GM19455 (cell line): ENCODE measurements at regions not wholly inside any gene's neighbourhood (a gene's known extent, or its start where the extent isn't known, plus 50 kb on each side); places are given as distances from the start of the nearest gene placed in this dataset.

ENCODE experiments used
- ATAC-seq: cut with Tn5 transposase; IDR thresholded peaks from one replicate; pipeline ENCODE4 v1.9.1; 2021; ENCODE audit not compliant: unreplicated experiment

DNA sequence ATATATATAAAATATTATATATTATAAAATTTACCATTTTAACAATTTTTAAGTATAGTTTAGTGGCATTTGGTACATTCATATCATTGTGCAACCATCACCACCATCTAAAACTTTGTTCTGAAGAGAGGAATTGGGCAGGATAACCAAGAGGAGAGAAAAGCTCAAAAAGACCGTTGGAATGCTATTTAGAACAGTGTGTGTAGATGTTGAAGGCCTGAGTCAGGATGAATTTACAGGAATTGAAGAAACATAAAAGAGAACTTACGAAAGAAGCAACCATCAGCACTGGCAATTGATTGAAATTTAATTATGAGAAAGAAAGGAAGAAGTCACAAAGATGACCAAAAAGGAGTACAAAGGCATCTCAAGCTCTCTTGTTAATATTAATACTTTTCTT is 196.9 kb upstream of the PWP1 start:
- ATAC-seq, result no peak

DNA sequence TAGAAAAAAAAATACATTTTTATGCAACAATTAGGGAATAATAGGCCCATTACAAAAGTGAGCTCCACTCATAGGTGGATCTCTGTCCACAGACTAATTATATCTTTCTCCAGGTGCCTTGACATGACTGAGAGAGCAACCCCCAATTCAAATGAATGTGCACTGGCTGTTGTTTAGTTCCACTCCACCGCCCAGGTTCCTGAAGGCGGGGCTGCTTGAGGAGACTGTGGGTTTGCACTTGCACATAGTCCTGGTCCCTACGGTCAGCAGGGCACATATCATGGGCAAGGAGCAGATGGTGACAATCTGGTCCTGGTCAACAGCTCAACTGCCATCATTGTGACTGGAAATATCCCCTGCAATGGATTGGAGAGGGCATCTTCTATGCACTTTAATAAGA is 195.6 kb upstream of the PWP1 start:
- no peak for ATAC-seq

DNA sequence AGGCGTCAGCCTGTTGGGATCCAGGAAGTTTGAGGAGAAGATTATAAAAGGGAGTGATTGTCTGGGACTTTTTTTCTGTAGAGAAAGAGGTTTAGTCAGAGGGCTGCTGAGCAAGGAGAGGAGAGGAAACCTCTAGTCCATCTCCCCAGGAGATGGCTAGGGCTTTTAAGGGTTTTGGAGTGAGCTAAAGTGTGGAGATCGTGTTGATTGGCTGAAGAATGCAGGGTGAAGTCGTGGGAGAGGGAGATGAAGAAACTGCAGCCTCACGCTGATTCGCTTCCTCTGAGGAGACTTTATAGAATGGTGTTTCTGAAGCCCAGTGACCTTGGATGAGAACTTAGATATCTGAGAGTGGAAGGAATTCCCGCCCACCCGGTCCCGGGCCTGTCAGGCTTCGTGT is 193.7 kb upstream of the PWP1 start:
- no peak for ATAC-seq

DNA sequence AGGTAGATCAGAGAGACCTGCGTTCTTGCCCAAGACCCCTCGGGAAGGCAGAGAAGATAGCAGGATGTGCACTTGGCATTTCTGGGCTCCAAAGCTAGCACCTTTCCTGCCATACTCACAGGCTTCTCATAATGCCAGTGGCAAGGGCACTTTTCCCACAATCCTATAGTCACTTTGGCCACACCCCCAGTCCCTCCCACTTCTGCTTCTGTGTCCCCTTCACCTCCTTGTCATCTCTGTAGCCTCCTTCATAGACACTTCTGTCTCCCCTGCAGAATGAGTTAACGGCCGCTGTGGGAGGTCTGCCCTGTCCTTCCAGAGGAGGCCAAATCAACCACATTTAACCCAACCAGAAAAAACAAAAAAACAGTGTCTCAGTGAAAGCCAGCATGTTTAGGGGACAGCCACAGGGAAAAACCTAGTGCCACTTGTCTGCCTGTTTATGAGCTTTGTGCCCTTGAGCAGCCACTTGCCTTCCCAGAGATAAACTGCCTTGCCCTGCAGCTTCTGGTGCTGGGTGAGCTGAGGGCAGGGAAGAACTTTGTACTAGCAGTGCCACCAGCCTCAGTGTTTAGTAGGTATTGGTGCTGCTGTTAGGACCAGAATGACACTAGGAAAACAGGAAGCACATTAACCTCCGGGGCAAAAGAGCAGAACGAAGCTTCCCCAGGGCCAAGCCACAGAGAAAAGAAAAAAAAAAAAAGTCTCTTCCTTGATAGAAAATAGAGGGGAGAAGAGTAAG is 193.0 kb upstream of the PWP1 start:
- ATAC-seq, result no peak

DNA sequence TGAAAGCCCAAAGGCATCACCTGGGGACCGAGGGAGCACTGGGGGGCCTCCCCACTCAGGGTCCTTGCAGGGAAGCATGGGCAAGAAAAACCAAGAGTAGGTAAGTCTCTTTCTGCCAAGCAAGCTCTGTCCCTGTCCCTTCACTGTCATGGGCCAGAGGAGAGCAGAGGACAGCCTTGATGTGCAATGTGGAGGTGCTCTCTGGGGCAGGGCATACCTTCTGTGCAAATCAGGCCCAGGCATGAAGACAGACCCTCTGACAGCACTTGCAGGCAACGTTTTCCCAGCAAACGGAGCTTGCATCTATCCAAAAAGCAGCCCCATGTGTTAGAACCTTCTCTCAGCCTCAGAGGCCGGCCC is 192.5 kb upstream of the PWP1 start:
- no peak for ATAC-seq

DNA sequence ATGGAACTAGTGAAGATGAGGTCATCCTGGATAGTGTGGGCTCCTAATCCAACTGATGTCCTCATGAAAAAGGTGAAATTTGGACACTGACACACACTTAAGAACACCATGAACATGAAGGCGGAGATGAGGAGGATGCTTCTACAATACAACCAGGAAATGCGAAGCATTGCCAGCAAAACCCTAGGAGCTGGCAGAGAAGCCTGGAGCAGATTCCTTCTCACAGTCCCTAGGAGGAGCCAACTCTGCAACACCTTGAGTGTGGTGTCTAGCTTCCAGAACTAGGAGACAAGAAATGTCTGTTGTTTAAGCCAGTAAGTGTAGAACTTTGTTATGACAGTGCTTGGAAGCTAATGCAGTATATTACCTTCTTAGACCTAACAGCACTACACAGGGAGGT is 191.9 kb upstream of the PWP1 start:
- ATAC-seq, result no peak

DNA sequence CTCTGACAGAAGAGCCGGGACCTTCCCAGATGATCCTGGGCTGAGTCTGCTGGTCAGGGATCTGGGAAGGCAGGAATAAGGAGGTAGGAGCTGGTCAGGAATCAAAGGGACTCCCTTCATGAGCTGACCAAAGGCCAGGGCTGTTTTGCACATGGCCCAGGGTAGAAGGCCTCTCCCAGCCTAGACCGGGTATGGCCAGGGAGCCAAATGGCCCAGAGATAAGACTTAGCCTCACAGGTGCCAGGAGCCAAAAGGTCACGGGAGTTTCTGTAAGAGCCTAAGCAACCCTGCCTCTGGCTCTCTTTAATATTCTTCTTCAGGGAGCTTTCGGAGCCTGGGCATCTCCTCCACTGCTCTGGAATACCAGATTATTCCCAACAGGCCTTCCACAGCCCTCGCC is 191.3 kb upstream of the PWP1 start:
- no peak for ATAC-seq

DNA sequence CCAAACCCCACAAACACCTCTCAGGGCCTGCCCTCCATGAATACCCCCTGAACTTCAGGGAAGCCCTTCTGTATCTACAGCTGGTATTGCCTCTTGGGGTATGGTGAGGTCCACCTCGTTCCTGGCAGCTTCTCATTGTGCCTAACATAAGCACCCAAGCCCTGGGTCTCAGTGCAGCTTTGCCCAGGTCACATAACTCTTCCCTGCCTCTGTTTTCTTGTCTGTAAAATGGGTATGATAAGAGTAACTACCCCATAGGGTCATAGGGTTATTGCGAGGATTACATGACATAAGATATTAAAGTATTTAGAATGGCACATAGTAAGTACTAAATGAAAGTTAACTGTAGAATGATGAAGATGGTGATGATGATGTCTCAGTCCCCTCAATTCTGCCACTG is 190.0 kb upstream of the PWP1 start:
- no peak for ATAC-seq

DNA sequence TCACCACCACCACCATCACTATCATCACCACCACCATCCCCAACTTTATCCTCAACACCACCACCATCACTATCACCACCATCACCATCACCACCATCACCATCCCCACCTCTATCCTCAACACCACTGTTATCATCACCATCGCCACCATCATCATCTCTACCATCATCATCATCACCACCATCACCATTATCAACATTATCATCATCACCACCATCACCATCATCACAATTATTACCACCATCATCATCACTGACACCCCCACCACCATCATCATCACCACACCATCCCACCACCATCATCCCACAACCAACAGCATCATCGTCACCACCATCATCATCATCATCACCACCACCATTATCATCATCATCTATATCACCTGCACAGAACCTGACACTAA is 188.4 kb upstream of the PWP1 start:
- ATAC-seq, result no peak

DNA sequence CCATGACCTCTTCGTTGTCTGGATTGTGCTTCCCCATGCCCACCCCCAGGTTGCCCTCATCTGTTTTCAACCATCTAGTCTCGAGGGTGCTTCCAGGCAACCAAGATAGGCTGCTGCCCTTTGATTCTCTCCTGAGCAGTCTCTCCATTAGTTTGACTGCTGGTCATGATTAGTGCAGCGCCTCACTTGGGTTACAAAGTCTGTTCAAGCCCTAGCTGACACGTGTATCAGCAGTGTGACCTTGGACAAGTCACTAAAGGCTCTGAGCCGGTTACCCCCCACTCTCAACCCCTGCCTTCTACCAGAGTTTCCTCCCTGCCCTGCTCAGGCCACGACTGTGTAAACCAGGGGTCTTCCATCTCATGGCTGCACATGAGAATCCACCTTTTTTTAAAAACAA is 185.3 kb upstream of the PWP1 start:
- ATAC-seq, result no peak

DNA sequence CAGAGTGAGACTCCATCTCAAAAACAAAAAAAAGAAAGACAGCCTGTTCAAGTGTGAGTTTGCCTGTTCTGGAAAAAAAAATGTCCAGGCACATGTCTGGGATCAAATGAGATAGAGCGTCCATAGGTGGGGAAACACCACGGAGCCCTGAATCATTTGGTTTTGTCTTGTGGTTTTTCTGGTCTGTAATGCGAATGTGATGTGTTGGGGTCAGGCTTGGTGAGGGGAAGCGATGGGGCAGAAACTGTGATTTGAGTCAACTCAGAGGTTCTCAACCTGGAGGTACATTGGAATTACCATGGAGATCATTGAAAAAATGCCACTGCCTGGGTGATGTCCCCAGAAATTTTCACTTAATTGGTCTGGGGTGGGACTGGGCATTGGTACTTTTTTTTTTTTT is 183.9 kb upstream of the PWP1 start:
- no peak for ATAC-seq

DNA sequence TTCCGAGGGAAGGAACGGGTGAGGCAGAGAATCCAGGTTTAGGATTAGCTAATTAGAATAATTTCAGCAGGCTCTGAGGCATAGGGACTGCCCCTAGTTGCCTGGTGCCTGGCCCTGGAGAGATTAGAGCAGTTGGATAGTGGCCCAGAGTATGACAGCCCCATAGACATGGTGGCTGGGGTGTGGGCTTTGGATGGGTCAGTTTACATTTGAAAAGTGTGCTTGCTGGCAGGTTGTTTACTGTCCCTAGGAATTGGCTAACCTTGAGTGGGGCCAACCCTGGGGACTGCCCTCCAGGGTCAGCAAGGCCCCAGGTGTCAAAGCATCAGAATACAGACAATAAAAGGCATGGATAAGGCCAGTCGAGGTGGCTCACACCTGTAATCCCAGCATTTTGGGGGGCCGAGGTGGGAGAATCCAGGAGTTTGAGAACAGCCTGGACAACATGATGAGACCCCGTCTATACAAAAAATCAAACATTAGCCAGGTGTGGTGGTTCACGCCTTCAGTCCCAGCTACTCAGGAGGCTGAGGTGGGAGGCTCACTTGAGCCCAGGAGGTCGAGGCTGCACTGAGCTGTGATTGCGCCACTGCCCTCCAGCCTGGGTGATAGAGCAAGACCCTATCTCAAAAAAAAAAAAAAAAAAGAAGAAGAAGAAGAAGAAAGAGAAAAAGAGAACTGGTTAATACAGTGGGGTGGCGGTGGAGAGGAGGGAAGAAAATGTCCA is 182.3 kb upstream of the PWP1 start:
- no peak for ATAC-seq

DNA sequence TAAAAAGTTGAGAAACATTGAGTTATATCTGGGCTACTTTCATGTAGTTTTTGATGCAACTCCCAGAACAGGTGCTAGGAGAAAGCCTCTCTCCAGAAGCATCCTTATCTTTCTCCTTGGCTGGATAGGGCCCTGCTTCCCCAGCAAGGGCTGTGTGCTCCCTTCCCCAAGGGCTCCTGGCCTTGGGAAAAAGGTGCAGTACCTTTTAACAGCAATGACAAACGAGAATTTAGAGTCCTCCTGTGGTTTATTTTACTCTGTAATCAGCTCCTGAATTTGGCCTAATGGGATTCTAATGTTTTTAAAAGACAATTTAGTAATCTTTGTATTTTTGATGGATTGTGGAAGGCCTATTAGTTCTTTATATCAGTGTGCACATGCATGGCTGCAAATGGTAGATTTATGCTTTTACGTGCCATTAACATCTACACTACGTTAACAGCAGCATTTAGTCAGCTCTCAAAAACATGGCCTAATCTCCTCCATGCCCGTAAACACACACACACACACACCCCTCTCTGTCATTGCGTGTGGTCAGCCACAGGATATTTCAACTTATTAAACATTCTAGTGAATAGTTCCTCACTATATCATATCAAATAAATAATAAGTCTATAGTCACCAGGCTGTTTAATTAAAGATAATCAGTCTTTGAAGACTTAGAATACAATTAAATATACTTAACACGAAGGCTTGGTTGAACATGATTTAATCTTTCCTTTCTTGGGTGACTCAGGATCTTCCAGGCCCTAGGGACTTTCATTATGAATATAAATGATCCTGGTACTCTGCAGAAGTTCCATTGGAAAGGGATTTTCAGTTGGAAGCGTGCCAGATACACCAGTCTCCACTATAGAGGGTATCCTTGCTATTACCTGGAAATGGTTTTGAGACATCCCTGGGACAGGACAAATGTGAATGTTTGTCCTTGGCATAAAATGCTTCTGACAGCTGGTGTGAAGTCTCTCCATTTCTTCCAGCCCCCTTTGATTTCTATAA is 181.4 kb upstream of the PWP1 start:
- no peak for ATAC-seq

DNA sequence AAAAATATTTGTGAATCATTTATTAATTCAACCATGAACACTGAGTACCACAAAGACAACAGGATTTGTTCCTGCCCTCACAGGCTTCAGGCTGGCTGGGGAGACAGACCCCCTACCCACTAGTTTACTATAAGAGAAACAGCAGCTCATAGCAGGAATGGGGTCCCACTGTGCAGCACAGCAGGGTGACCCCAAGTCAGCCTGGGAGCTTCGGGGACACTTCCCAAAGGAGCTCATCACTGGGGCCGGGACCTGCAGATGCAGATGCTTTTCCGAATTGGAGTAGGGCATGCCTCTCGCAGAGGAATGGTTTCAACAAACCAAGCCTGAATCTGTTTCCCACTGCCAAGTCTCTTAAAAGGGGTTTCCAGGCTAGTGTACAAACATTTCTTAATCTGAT is 176.2 kb upstream of the PWP1 start:
- no peak for ATAC-seq

DNA sequence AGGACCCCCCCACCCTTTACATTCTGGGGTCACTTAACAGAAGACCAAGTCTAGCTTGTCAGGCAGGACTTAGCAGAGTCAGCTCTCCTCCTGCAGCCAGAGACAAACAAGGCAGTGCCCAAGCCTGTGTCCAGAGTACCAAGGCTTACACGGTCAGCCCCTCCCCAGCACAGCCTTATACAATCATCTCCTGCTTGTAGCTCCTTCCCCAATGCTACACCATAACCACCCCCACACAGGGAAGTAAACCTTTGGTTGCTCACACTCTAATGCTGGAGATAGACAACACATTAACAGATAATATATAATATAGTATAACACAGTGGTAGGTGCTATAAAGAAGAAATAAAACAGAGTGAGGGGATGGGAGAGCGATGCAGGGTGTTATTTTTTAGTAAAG is 175.4 kb upstream of the PWP1 start:
- no peak for ATAC-seq

DNA sequence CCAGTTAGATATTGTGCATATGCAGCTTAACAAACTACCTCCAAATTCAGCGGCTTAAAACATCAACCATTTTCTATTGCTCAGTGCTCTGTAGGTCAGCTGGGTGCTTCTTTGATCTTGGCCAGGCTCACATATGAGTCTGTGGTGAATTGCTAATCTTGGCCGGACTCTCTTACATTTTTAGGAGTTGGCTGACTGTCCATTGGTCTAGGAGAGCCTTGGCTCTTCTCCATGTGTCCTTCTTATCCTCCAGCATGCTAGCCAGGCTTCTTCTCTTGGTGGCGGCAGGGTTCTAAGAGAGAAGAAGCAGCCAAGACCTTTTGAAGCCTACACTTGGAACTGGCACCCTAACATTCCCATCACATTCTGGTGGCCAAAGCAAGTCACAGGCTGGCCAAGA is 174.3 kb upstream of the PWP1 start:
- ATAC-seq, result no peak

DNA sequence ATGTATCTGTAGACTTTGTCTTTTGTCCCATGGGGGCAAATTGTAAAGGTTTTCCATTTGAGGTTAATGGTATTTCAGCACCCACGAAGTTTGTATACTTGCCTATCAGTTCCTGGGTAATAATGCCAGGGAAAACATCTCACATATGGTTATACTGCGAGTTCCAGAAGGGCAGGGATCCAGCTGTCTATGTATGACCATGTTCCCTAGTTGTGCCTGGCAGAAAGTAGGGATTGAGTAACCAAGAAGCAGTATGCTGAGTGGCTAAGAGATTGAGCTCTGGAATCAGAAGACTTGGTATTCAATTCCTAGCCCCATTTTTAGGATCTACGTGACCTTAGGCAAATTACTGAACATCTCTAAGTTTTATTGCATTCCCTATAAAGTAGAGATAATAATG is 173.2 kb upstream of the PWP1 start:
- no peak for ATAC-seq

DNA sequence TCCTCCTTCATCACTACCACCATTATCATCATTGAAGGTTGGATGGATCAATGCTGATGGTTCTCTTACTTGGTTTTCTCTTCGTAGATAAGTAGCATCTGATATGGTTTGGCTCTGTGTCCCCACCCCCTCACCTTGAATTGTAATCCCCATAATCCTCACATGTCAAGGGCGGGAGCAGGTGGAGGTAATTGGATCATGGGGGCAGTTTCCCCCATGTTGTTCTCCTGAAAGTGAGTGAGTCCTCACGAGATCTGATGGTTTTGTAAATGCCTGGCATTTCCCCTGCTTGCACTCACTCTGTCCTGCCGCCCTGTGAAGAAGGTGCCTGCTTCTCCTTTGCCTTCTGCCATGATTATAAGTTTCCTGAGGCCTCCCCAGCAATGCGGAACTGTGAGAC is 172.4 kb upstream of the PWP1 start:
- no peak for ATAC-seq

DNA sequence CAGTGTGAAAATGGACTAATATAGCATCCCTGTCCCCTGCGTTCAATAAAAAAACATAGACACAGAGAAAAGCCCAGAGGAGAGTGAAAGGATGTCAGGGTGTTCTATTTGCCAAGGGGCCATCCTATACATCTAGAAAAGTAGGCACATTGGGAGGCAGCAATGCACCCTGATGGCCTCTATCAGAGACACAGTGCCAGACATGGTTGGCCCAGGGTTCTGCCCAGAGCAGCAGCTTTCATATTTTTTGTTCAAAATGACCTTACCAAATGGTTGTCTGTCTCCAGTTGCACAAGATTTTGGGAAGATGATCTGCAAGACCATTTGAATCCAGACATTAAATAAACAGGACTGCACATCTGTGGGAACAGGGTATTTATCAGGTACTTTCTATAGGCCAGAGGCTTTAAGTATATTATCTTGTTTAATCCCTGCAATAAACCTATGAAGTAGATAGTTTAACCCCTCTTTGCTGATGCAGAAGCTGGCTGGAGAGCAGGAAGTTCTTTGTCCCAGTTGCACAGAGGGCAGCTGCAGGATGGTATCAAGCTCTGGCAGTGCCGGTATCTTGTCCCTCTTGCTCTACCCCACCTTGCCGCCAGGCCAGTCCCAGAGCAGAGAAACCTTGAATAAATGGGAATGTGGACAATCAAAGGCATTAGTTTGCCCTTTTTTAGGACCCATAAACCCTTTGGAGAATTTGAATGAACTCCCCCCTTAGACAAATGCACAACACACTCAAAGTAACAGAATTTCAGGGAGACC is 171.8 kb upstream of the PWP1 start:
- ATAC-seq, result no peak

DNA sequence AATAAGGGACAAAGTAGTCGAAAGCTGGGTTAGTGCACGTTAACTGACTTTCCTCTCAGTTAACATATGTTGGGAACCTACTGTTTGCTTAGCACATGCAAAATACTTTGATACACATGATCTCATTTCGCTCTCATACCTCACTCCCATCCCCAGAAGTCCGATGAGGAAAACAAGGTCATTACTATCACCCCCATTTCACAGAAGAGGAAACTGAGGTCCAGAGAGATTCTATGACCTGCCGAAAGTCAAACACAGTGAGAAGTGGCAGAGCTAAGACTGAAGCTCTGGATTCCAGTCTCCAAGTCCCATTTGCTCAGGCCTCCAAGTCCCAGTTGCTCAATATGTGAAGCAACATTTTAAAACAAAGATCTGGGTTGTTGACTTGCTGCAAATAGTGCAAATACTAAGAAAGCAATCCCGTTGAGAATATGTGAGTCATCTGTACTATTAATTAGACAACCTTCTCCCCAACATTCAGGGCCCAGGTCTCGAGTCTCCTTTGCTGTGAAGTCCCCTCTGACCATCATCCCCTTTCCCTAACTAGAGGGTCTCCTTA is 170.6 kb upstream of the PWP1 start:
- ATAC-seq, result no peak
